Uterus (tissue), 3 donors: ENCODE measurements at regions not wholly inside any gene's neighbourhood (a gene's known extent, or its start where the extent isn't known, plus 50 kb on each side); places are given as distances from the start of the nearest gene placed in this dataset.
"Not testable (repeated sequence)": the region's sequence is repeated elsewhere in the genome, so short reads cannot be mapped to it uniquely, and the experiment has no call there.

ENCODE experiments used
- DNase-seq, 2 donors: peaks; one replicate each; pipeline ENCODE4 v3.0.0-alpha.2; 2019 to 2020
- H3K27ac ChIP-seq, 2 donors: fragments of 200-600 bp; sonication (generic); 1 replicate in 1 of 2; 2 replicates in 1 of 2; pipeline ENCODE4 v1.5.1; 2016 to 2018
- H3K27me3 ChIP-seq, 2 donors: fragments of 200-600 bp; sonication (generic); one replicate each; pipeline ENCODE4 v1.5.1; 2018 to 2019; ENCODE audit warnings: control low read depth in 1 of 2
- H3K36me3 ChIP-seq, 2 donors: fragments of 200-600 bp; sonication (generic); one replicate each; pipeline ENCODE4 v1.5.1; 2019; ENCODE audit warnings: control low read depth in 1 of 2
- H3K4me1 ChIP-seq, 2 donors: fragments of 200-600 bp; sonication (generic); one replicate each; pipeline ENCODE4 v1.5.1; 2018 to 2019; ENCODE audit warnings: control low read depth in 1 of 2
- H3K4me3 ChIP-seq, 2 donors: fragments of 200-600 bp; sonication (generic); 1 replicate in 1 of 2; 2 replicates in 1 of 2; pipeline ENCODE4 v1.5.1; 2018 to 2019; ENCODE audit warnings: mild to moderate bottlenecking in 1 of 2
- H3K9me3 ChIP-seq, 2 donors: fragments of 200-600 bp; sonication (generic); one replicate each; pipeline ENCODE4 v1.5.1; 2019; ENCODE audit warnings: control low read depth in 1 of 2
- CTCF ChIP-seq, 4 experiments: fragments of 200-600 bp in 2 of 4; fragments of 450-650 bp in 2 of 4; sonication (generic) in 2 of 4; IDR thresholded peaks; one replicate each; pipeline ENCODE4 v1.5.1; 2016 to 2019; ENCODE audit warnings: antibody characterized with exemption in 4 of 4, mild to moderate bottlenecking in 2 of 4, moderate library complexity in 1 of 4
- POLR2A ChIP-seq, 2 donors: fragments of 450-650 bp; IDR thresholded peaks; one replicate each; pipeline ENCODE4 v1.6.1; 2016; ENCODE audit warnings: antibody characterized with exemption in 2 of 2, mild to moderate bottlenecking in 1 of 2, moderate library complexity in 1 of 2
- intact Hi-C: fragments of 100-400 bp; cut with DNase I; formaldehyde crosslinking; loops from one replicate; pipeline ENCODE4 v1.15.1; 2023; ENCODE audit warnings: low total_unique reads
- donor health status: DM: yes; HTN: yes; CAD: no.

DNA sequence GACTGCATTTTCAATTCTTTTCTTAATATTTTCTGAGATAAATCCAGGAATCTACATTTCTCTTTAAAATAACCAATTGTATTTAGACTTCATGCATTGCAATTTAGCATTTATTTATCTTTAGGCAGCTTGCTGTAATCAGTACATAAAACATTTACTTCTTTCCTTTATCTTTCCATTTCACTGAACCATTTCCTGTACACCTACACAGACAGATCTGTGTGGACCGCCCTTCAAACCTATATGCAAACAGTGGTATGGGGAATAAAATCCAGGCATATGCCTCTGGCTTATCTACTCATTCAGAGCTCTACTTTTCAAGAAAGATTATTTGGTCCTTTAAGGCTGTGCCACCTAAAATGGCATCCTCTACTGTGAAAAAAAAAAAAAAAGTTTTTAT lies 640.0 kb downstream of the MAT2B start:
- intact Hi-C loops = no loop called here
- H3K27me3 ChIP-seq = no peaks in the 10 kb centered on the region
- no peak overlapping the region for H3K27ac ChIP-seq
- H3K36me3 ChIP-seq = no peaks in the 10 kb centered on the region
- no peak for DNase-seq
- no peaks in the 10 kb centered on the region for H3K9me3 ChIP-seq
- no peaks in the 10 kb centered on the region for H3K4me1 ChIP-seq
- TF ChIP-seq POLR2A (IDR thresholded peaks at IDR 0.05) (no peak), CTCF (IDR thresholded peaks at IDR 0.05) (no peak)
- no peak overlapping the region for H3K4me3 ChIP-seq

GRCh38 chr5:164146223-164146622 lies 640.8 kb downstream of the MAT2B start:
- Histone ChIP-seq H3K4me3 (no peak overlapping the region), H3K9me3 (no peaks in the 10 kb centered on the region), H3K27me3 (no peaks in the 10 kb centered on the region), H3K27ac (no peak overlapping the region), H3K4me1 (no peaks in the 10 kb centered on the region), H3K36me3 (no peaks in the 10 kb centered on the region)
- TF ChIP-seq POLR2A (IDR thresholded peaks at IDR 0.05) (no peak), CTCF (IDR thresholded peaks at IDR 0.05) (no peak)
- intact Hi-C loops = no loop called here
- no peak for DNase-seq

DNA sequence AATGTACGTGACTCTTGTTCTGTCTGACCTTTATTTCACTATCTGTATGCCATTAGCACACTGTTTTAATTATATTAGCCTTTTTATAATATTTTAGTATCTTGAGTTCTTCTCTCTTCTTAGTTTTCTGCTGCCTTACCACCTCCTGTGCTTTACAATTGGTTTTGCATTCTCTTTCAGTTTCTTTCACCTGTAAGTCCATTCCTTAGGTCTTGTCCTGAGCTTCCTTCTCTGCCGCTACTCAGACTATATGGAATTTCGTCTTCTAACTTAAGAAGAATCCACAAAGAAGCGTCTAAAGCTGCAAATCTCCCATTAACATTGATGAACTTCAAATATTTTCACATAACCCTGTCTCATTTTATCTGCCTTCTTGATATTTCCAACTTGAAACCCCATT lies 642.9 kb downstream of the MAT2B start:
- Histone ChIP-seq H3K4me3 (no peak overlapping the region), H3K9me3 (no peaks in the 10 kb centered on the region), H3K4me1 (no peaks in the 10 kb centered on the region), H3K27me3 (no peaks in the 10 kb centered on the region), H3K36me3 (no peaks in the 10 kb centered on the region), H3K27ac (no peak overlapping the region)
- TF ChIP-seq CTCF (IDR thresholded peaks at IDR 0.05) = no peak
- no peak for TF ChIP-seq POLR2A (IDR thresholded peaks at IDR 0.05)
- intact Hi-C loops = no loop called here
- DNase-seq = no peak

GRCh38 chr5:164152539-164152938 lies 647.1 kb downstream of the MAT2B start:
- H3K9me3 ChIP-seq, H3K27me3 ChIP-seq, intact Hi-C loops, H3K27ac ChIP-seq, DNase-seq, H3K4me3 ChIP-seq, H3K4me1 ChIP-seq, H3K36me3 ChIP-seq: not testable (repeated sequence)

- TF ChIP-seq POLR2A (IDR thresholded peaks at IDR 0.05) (no peak), CTCF (IDR thresholded peaks at IDR 0.05) (no peak)
- DNase-seq = no peak
- intact Hi-C loops = no loop called here
- H3K27ac ChIP-seq = no peak overlapping the region
- H3K36me3 ChIP-seq = no peaks in the 10 kb centered on the region
- no peaks in the 10 kb centered on the region for H3K4me1 ChIP-seq
- no peaks in the 10 kb centered on the region for H3K9me3 ChIP-seq
- H3K27me3 ChIP-seq = no peaks in the 10 kb centered on the region
- no peak overlapping the region for H3K4me3 ChIP-seq
These were observed 648.2 kb downstream of the MAT2B start for GRCh38 chr5:164153469-164154172.

GRCh38 chr5:164170814-164171213 lies 665.4 kb downstream of the MAT2B start:
- Histone ChIP-seq H3K4me3 (no peak overlapping the region), H3K27me3 (no peaks in the 10 kb centered on the region), H3K9me3 (no peaks in the 10 kb centered on the region), H3K36me3 (no peaks in the 10 kb centered on the region), H3K27ac (no peak overlapping the region), H3K4me1 (no peaks in the 10 kb centered on the region)
- no peak for TF ChIP-seq CTCF (IDR thresholded peaks at IDR 0.05)
- TF ChIP-seq POLR2A (IDR thresholded peaks at IDR 0.05) = no peak
- intact Hi-C loops = no loop called here
- DNase-seq = no peak
